C4-2B (cell line): ENCODE measurements at regions not wholly inside any gene's neighbourhood (a gene's known extent, or its start where the extent isn't known, plus 50 kb on each side); places are given as distances from the start of the nearest gene placed in this dataset.

Experiments used
- H3K27ac ChIP-seq: fragments of 450-650 bp; 2 replicates; pipeline ENCODE4 v1.5.1; 2017
- ZFX ChIP-seq: fragments of 450-650 bp; IDR thresholded peaks from 2 replicates; pipeline ENCODE4 v1.6.1; 2017
- TF ChIP-seq, protein P1 (sequence below): fragments of 450-650 bp; conservative IDR thresholded peaks from 2 replicates; pipeline ENCODE4 v1.5.1; 2017; ENCODE audit warnings: mild to moderate bottlenecking

DNA sequence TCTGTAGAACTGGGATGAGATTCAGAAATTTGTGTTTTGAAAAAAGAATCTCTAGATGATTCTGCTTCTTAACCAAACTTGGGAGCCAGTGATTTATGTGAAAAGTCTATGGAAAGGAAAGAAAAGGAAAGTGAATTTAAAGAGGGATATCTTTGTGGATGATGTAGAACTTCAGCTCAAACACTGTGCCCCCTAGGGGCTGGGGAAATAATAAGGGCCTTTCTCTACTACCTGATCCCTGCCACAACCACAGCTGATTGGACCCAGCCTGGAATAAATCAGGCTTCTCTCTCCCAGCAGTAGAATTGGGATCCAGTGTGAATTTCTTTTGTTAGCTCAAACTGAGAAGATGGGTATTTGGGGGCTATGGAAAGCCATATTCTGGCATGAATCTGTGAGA is 155.0 kb downstream of the PRELID2 start:
- H3K27ac ChIP-seq: no peak overlapping the region
- no peak for TF ChIP-seq ZFX
- TF ChIP-seq, protein P1, sequence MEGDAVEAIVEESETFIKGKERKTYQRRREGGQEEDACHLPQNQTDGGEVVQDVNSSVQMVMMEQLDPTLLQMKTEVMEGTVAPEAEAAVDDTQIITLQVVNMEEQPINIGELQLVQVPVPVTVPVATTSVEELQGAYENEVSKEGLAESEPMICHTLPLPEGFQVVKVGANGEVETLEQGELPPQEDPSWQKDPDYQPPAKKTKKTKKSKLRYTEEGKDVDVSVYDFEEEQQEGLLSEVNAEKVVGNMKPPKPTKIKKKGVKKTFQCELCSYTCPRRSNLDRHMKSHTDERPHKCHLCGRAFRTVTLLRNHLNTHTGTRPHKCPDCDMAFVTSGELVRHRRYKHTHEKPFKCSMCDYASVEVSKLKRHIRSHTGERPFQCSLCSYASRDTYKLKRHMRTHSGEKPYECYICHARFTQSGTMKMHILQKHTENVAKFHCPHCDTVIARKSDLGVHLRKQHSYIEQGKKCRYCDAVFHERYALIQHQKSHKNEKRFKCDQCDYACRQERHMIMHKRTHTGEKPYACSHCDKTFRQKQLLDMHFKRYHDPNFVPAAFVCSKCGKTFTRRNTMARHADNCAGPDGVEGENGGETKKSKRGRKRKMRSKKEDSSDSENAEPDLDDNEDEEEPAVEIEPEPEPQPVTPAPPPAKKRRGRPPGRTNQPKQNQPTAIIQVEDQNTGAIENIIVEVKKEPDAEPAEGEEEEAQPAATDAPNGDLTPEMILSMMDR: peak; percentile 41

DNA sequence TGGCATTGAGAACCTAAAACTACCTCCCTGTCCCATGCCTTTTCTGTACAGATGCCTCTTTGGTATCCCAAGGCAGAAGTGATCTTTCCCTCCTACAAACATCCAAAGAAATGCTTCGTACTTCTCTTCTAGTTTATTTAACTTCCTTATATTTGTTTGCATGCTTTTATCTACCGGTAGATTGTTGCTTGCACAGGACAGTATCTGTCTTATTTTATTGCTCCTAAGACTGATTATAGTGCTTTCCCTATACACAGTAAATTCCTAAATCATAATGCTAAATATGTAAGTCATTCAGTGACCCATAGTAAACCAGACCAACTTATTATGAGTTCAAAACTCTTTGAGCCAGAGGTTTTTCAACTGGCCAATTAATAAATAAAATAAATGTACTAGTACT is 156.9 kb downstream of the PRELID2 start:
- TF ChIP-seq ZFX: no peak
- TF ChIP-seq, protein P1: no peak
- H3K27ac ChIP-seq: no peak overlapping the region

DNA sequence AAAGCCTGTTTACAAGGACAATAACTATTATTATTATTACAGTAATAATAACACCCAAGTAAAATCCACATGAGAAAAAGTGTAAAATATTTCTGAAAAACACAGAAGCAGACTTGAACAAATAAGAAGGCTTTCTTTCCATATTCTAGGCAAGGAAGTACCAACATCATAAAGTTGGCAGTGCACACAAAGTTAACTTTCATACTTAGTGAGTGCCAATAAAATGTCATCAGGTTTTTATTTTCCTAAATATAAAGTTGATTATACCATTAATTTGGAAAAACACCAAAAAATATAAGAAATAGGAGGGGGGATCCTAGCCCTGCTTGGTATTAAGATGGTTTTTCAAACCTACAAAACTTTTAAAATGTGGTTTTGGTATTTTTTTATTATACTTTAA is 161.4 kb downstream of the PRELID2 start:
- TF ChIP-seq ZFX: no peak
- TF ChIP-seq, protein P1: no peak
- H3K27ac ChIP-seq: no peak overlapping the region

DNA sequence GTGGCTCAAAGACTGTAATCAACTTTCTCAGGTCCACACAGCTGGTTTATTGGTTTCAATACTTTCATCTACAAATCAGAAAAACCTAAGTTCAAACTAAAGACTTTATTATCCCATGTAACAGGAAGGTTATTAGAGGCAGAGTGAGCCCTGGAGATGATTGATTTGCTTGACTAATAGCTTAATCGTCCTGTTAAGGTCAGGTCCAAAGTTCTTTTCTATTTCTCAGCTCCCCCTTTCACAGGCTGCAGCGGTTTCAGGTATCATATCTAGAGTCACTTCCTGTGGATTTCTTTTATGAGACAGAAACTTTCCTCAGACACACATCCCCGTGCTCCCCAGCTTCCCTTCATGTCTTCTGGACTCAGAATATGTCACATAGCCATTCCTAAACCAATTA is 166.4 kb downstream of the PRELID2 start:
- H3K27ac ChIP-seq: no peak overlapping the region
- no peak for TF ChIP-seq ZFX
- TF ChIP-seq, protein P1: no peak

DNA sequence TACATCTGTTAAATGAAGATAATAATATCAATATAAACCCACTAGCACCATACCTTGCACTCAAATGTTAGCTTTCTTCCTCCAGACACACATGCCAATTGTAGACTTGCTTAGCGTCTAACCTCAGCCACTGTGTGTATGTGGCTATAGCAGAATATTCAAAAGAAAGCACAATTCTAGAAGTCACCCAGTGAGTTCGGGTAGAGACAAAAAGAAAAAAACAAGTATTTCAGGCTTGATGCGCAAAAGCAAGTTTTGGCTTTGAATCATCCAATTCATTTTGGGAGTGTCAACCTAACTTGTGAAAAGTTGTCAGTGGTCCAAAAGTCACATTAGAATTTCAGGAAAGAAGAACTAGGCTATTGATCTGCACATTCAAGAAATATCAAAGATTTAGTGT is 167.4 kb downstream of the PRELID2 start:
- no peak for TF ChIP-seq ZFX
- TF ChIP-seq, protein P1: no peak
- no peak overlapping the region for H3K27ac ChIP-seq

DNA sequence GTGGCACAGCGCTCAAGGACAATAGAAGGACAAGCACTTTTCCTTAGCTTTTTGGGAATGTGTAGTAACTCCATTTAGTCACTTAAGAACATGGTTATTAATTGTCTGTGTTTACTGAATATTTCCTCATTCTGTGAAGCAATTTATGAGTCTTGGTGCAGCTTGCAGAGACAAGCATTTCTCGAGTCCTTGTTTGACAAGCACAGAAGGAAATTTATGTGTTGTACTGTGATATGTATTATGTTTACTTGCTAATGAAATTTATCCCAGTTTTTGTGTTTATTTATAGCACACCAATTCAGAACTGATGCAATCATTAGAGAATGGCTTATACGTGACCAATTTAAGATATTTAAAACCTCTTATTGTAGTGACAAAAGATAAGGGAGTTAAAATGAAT is 168.6 kb downstream of the PRELID2 start:
- H3K27ac ChIP-seq: no peak overlapping the region
- TF ChIP-seq, protein P1: no peak
- TF ChIP-seq ZFX: no peak

DNA sequence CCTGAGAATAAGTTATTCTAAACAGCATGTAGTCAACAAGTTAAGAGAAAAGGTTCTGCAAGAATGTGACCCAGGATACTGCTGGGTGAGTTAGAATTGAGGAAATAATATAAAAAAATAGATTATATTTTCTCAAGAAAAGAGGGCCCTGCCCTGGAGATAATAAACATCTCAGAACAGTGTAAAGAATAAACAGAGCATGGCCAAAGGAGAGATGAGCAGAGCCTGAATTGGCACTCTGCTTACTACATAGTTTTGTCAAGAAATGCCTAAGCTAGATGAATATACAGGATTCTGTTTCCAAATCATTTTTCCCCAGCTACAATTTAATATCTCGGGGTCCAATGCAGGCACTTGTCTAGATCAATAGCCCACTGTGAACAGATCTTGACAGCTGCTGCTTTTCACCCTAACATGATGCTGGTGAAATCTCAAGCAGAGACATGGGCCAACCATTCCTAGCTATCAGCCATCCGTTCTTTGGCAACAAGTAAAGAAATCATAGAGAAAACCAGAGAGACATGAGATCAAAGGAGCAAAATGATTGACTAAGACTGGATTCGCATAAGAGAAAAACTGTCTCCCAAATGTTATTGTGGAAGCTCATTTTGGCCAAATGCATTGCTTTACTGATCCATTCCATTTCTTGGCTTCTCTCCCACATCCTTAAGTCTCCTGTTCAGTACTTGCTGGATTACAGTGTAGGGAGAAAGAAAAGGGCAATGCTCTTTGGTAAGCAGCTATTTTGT is 173.2 kb downstream of the PRELID2 start:
- TF ChIP-seq, protein P1: no peak
- no peak for TF ChIP-seq ZFX
- H3K27ac ChIP-seq: no peak overlapping the region
